ENCODE measurements at regions not wholly inside any gene's neighbourhood (a gene's known extent, or its start where the extent isn't known, plus 50 kb on each side); places are given as distances from the start of the nearest gene placed in this dataset.
A peak's percentile ranks its signal among the peaks of the same experiment; 100 is the strongest.

DNA sequence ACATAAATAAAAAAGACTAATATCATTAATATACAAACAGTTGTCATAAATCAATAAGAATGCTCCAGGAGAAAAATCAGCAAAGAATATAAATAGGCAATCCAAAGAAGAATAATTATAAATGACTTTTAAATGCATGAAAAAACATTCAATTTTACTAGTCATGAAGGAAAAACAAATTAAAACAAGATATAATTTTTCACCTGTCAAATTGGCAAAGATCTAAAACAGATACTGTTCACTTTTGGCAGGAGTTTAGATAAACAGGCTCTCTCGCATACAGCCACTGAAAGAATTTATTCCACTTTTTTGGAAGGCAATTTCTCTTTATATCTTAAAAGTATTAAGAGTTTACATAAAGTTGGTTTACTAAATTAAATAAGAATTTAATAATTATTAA, 176.8 kb upstream of the SETBP1 start:
- no CpG with 5 or more reads among the region's 1 CpG for WGBS (ENCODE audit: insufficient coverage)
- no peak for ATAC-seq
- peak overlapping the region in 1 of 2 donors; percentile 0 for H3K27ac Mint-ChIP-seq
- intact Hi-C loops (cut with micrococcal nuclease): loop anchor here (10.0 kb wide), 1 partner anchor 139 kb away; no protein-coding TSS in a partner anchor
- no peak overlapping the region for H3K4me3 ChIP-seq (ENCODE audit: low read length)
- no peak for DNase-seq
- H3K4me1 Mint-ChIP-seq: peaks cover 33 to 35% of the 10 kb centered on the region in 2 donors
- H3K27ac ChIP-seq (ENCODE audit: low read length): no peak overlapping the region
- TF ChIP-seq, protein P1, sequence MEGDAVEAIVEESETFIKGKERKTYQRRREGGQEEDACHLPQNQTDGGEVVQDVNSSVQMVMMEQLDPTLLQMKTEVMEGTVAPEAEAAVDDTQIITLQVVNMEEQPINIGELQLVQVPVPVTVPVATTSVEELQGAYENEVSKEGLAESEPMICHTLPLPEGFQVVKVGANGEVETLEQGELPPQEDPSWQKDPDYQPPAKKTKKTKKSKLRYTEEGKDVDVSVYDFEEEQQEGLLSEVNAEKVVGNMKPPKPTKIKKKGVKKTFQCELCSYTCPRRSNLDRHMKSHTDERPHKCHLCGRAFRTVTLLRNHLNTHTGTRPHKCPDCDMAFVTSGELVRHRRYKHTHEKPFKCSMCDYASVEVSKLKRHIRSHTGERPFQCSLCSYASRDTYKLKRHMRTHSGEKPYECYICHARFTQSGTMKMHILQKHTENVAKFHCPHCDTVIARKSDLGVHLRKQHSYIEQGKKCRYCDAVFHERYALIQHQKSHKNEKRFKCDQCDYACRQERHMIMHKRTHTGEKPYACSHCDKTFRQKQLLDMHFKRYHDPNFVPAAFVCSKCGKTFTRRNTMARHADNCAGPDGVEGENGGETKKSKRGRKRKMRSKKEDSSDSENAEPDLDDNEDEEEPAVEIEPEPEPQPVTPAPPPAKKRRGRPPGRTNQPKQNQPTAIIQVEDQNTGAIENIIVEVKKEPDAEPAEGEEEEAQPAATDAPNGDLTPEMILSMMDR (IDR thresholded peaks at IDR 0.05): no peak
- peak overlapping the region; percentile 78 for H3K4me3 Mint-ChIP-seq
- H3K4me1 ChIP-seq (ENCODE audit: control insufficient read depth, insufficient read depth, low read length): peaks cover 15% of the 10 kb centered on the region
- H3K9me3 ChIP-seq (ENCODE audit: control insufficient read depth, insufficient read depth, low read length): no peaks in the 10 kb centered on the region
- no peaks in the 10 kb centered on the region for H3K36me3 Mint-ChIP-seq
- H3K36me3 ChIP-seq (ENCODE audit: control insufficient read depth, insufficient read depth, low read length): no peaks in the 10 kb centered on the region
- no peaks in the 10 kb centered on the region for H3K27me3 Mint-ChIP-seq (ENCODE audit: low read depth in 2 of 2)
- H3K27me3 ChIP-seq (ENCODE audit: control insufficient read depth, insufficient read depth, low read length): no peaks in the 10 kb centered on the region
- H3K9me3 Mint-ChIP-seq: peaks cover 0 to 5% of the 10 kb centered on the region in 2 donors

DNA sequence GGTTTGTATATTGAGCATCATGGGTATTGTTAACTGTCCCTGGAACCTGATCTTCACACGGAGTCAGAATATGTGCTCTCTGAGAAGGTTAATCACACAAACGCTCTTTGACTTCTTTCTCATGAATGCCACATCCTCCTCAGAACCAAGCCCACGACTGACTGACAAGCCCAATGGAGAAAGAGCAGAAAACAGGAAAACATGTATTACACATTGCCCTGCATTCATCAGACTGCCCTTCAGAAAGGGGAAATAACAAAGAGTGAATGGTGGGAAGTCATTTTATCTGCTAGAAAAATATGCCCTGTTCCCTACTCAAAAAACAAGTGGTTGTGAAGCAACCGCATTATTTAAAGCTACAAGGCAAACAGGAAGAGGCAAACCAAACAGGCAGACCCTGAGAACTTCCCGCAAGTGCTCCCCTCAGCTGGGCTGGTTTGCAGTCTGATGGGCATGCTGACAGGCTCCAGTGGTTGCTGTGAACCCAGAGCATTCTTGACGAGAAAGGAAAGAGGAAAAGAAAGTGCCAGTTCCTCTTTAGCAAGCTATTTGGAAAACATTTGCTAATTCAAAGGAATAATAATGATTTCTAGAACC, 172.9 kb upstream of the SETBP1 start:
- no peaks in the 10 kb centered on the region for H3K36me3 Mint-ChIP-seq
- no peak overlapping the region for H3K27ac Mint-ChIP-seq
- H3K36me3 ChIP-seq (ENCODE audit: control insufficient read depth, insufficient read depth, low read length): no peaks in the 10 kb centered on the region
- WGBS (ENCODE audit: insufficient coverage): 0% methylated on average over 6 of the region's 6 CpGs
- peaks cover 13% of the 10 kb centered on the region for H3K4me1 ChIP-seq (ENCODE audit: control insufficient read depth, insufficient read depth, low read length)
- ATAC-seq (peak; percentile 71 to 79 (median 73)), DNase-seq (peak; percentile 23 to 44)
- no peaks in the 10 kb centered on the region for H3K9me3 ChIP-seq (ENCODE audit: control insufficient read depth, insufficient read depth, low read length)
- intact Hi-C loops (cut with micrococcal nuclease): loop anchor here (5.0 to 10.0 kb wide), 4 partner anchors 143 to 599 kb away; no protein-coding TSS in a partner anchor
- peaks cover 2 to 12% of the 10 kb centered on the region in 2 donors for H3K4me1 Mint-ChIP-seq
- H3K9me3 Mint-ChIP-seq: peaks cover 0 to under 1% of the 10 kb centered on the region in 2 donors
- no peak overlapping the region for H3K4me3 Mint-ChIP-seq
- no peak overlapping the region for H3K4me3 ChIP-seq (ENCODE audit: low read length)
- TF ChIP-seq, protein P1 (IDR thresholded peaks at IDR 0.05): no peak
- no peaks in the 10 kb centered on the region for H3K27me3 Mint-ChIP-seq (ENCODE audit: low read depth in 2 of 2)
- peak overlapping the region; percentile 41 for H3K27ac ChIP-seq (ENCODE audit: low read length)
- no peaks in the 10 kb centered on the region for H3K27me3 ChIP-seq (ENCODE audit: control insufficient read depth, insufficient read depth, low read length)

DNA sequence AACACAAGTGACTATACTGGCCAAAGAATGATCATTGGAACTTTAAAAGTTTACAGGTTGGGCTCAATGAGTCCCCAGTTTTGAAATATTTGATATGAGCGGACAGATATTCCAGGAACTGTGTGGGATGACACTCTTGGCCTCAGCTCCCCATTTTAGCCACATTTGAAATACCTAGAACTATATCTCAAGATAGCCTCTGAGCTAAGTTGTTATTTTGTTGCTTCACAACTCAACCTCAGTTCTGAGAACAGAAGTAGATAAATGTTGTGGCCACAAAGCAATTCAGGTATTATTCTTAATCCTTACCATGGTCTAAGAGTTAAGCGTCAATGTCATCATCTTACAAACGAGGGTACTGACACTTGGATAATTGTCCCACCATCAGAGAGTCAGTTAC, 172.2 kb upstream of the SETBP1 start:
- H3K27me3 ChIP-seq (ENCODE audit: control insufficient read depth, insufficient read depth, low read length): no peaks in the 10 kb centered on the region
- no peak overlapping the region for H3K27ac Mint-ChIP-seq
- 31% methylated on average over 3 of the region's 3 CpGs for WGBS (ENCODE audit: insufficient coverage)
- H3K4me1 ChIP-seq (ENCODE audit: control insufficient read depth, insufficient read depth, low read length): peaks cover 13% of the 10 kb centered on the region
- intact Hi-C loops (cut with micrococcal nuclease): loop anchor here (5.0 to 10.0 kb wide), 4 partner anchors 144 to 599 kb away; no protein-coding TSS in a partner anchor
- DNase-seq (no peak), ATAC-seq (peak; percentile 21 to 48 (median 24))
- no peaks in the 10 kb centered on the region for H3K27me3 Mint-ChIP-seq (ENCODE audit: low read depth in 2 of 2)
- no peaks in the 10 kb centered on the region for H3K36me3 ChIP-seq (ENCODE audit: control insufficient read depth, insufficient read depth, low read length)
- no peaks in the 10 kb centered on the region for H3K9me3 Mint-ChIP-seq
- peaks cover 5 to 10% of the 10 kb centered on the region in 2 donors for H3K4me1 Mint-ChIP-seq
- no peak overlapping the region for H3K4me3 ChIP-seq (ENCODE audit: low read length)
- H3K36me3 Mint-ChIP-seq: no peaks in the 10 kb centered on the region
- no peak overlapping the region for H3K4me3 Mint-ChIP-seq
- no peaks in the 10 kb centered on the region for H3K9me3 ChIP-seq (ENCODE audit: control insufficient read depth, insufficient read depth, low read length)
- H3K27ac ChIP-seq (ENCODE audit: low read length): peak overlapping the region; percentile 41
- TF ChIP-seq, protein P1 (IDR thresholded peaks at IDR 0.05): no peak

Data from natural killer cell (primary cell).